Retina (tissue), 1 donor: ENCODE measurements at regions not wholly inside any gene's neighbourhood (a gene's known extent, or its start where the extent isn't known, plus 50 kb on each side); places are given as distances from the start of the nearest gene placed in this dataset.
"Not testable (repeated sequence)": the region's sequence is repeated elsewhere in the genome, so short reads cannot be mapped to it uniquely, and the experiment has no call there.

Experiments
- DNase-seq: peaks from one replicate; pipeline ENCODE4 v3.0.0-alpha.2; 2016

DNA sequence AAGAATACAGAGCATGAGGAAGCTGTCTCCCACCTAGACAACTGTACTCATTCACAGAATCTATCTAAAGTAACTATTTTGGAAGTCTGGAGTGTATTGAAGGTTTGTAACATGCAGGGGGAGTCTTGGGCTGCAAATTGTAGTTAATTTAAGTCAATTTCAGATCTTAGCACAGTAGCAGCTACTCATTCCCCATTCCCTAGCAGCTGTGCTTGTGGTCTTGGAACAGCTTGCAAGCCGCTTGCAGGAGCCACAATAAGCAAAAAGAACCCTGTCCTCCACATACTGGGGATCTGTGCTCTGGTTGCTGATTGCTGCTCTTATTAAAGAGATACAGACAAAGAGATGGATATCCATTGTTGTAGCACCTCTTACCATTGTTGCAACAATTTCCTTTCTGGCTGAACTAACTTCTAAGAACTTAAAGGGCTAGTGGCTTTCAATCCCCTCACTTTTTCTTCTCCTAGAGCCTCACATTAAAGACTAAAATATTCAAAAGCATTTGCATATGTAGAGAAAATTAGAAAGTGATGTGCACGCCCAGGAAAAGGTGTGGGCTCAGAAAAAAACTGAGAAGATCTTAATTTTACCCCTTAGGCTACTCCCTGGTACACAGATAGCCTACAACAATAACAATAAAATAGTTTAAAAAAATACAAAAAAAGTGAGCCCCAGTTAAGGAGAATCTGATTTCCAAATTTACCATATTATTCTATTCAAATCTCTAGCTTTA is 1775.1 kb upstream of the PIK3C3 start:
- DNase-seq = no peak

- no peak for DNase-seq
These were observed 1787.0 kb upstream of the PIK3C3 start for GRCh38 chr18:40168026-40168425.

DNA sequence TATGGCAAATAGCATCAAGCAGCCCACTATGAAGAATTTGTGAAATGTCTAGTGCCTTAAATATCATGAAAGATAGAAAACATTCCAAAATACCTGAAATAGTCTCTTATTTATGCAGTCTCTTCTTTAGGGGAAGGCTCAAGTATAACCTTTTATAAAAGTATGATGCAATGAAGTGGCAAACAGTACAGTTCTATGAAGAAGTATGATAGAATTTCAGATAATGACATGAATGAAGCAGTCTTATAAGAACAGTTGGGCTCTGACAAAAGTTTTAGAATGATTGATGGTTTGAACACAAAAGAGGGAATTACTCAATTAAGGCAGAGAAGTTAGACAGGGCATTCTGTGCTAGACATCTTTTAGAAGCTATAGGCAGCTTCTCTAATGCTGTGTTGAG is 1791.8 kb upstream of the PIK3C3 start:
- DNase-seq = no peak

DNA sequence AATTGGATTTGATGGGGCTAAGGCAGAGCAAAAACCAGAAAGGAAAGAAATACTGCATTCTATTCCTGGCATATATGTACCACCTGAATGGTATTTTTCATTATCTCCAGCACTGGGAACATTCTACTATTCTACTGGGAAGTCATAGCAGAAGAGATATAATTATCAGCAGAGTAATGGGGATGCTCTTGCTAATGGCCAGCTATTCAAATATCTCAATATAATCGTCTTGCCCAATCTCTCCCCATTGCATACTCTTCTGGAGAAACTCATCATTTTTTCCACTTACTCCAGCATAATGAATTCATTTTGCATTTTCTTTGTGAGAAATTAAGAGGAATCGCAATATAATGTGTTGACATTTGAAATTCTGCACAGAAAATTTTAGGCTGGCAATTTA is 1794.7 kb upstream of the PIK3C3 start:
- DNase-seq = no peak

DNA sequence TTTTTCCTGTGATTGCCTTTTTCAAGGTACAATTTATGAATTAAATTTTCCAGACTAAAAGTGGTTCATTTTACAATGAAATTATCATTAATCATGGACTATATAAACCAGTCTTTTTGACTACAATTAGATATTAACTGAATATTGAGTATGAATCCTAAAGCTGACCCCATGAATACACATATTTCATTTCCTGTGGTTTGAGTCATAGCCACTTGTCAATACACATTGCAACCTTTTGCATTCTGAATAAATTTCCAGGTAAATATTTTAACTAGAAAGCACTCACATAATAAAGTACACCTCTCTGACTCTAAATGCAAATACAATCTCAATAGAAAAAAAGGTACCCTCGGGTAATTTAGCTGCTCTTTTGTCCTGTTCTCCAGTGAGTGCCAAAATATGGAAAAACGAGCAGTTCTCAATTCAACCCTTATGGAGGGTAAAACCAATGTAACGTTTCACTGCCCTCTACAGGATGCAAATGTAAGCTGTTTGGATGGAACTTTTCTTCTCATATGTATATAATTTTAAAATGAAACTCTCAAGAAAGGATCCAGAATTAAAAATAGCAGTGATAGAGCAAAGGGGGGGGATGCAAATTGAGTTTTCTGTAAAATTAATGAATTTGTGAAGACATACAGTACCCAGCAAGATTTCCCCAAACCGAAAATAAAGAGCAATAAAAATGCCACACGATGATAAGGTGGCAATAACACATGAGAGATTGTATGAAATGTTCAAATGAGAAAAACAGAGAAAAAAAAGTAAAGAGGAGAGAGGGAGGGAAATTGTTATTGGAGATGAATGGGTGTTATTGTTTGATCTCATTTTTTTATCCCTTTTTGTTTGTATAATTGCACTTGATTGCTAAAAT is 1795.7 kb upstream of the PIK3C3 start:
- DNase-seq = peak; percentile 25

GRCh38 chr18:40157120-40157519 is 1797.9 kb upstream of the PIK3C3 start:
- DNase-seq = no peak

DNA sequence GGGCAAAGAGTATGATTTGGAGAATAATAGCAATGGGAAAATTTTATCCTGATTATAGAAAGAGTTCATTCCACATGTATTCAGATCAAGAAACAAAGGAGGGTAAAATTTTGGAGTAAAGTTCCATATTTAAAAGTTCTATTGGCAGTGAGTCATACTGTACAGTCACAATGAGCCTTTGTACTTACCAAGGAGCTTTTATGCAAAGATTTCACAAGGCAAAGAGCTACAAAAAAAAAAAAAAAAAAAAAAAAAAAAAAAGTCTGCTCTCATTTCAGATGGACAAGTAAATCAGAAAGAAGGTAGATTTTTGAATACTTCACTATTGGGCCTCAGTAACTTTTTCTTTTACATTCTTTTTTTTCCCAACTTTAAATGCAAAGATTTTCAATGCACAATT is 1802.2 kb upstream of the PIK3C3 start:
- no peak for DNase-seq

GRCh38 chr18:40148960-40149359 is 1806.1 kb upstream of the PIK3C3 start:
- DNase-seq = no peak

DNA sequence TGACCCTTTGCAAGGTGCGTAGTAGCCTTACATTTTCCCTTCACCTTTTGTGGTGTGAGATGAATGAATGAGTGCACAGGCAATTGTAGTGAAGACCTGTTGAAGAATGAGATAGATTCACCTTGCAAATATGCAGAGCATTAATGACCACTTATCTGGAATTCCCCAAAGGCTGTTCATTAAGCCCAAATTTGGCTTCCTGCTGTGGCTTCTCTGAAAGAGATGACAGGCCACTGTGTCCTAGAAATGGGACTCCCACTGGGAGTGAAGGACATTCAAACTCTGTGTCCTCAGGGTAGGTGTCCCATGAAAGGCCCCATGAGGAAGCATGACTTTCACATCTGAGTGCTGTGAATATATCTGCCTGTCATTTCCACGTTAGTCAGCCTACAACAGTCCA is 1821.8 kb upstream of the PIK3C3 start:
- DNase-seq = no peak

GRCh38 chr18:40132438-40132837 is 1822.6 kb upstream of the PIK3C3 start:
- not testable (repeated sequence) for DNase-seq

- DNase-seq = no peak
These were observed 1830.9 kb upstream of the PIK3C3 start for GRCh38 chr18:40124107-40124506.

GRCh38 chr18:40120796-40121391 is 1834.1 kb upstream of the PIK3C3 start:
- DNase-seq = no peak

- no peak for DNase-seq
These were observed 1834.7 kb upstream of the PIK3C3 start for GRCh38 chr18:40120356-40120755.

GRCh38 chr18:40119581-40119980 is 1835.5 kb upstream of the PIK3C3 start:
- DNase-seq = not testable (repeated sequence)

- no peak for DNase-seq
These were observed 1844.6 kb upstream of the PIK3C3 start for GRCh38 chr18:40110455-40110854.

- DNase-seq = no peak
These were observed 1845.6 kb upstream of the PIK3C3 start for GRCh38 chr18:40109252-40110049.

DNA sequence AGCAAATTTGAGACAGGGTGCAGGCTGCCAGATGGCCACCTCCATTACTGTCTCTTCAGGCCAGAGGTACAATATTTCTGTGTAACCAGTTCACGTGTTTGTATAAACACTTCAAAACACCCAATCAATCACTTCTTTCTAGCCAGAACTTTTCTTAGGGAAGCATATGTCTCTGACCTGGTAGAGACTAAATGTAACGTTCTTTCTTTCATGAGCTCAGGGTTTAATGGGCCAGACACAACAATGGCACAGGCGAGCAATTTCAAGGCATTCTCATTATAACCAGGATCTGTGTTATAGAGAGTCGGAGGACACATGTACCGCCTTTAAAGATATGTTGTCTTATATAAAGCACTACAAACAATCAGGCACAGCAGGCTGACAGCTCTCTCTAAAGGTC is 1846.4 kb upstream of the PIK3C3 start:
- DNase-seq = no peak

- no peak for DNase-seq
These were observed 1852.1 kb upstream of the PIK3C3 start for GRCh38 chr18:40102903-40103302.

DNA sequence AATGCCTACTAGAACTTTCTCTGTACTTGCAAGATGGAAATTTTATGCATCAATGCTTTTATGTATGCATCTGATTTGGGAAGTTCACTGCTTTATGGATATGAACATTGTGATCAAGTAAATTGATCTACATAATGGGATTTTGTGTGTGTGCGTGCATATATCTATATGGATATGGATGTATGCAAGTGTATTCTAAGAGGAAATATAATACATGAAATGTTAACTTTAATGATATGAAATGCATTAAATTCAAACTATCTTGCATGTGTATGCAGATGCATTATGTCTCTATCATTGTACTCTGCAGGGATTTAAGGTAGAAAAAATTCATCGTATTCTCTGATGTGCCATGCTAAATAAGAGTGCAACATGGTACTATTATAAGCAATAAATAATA is 1855.4 kb upstream of the PIK3C3 start:
- DNase-seq = no peak

DNA sequence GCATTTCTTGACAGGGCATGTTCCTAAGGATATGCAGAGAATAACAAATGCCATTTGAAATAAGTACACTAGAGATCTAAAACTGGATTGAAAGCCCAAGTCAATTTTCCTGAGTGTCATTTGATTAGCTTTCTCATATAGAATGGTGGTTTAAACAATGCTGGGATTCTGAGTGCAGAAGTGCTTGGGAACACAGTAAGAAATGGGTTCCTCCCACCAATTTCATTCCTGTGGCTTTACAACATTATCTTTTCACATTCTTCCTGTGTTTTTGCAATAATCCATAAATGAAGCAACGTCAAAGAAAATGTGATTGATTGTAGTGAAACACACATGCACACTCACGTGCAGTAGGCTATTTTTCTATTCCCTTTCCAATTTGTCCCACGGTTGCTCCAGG is 1858.4 kb upstream of the PIK3C3 start:
- DNase-seq = no peak

GRCh38 chr18:40094441-40094840 is 1860.6 kb upstream of the PIK3C3 start:
- DNase-seq = no peak

DNA sequence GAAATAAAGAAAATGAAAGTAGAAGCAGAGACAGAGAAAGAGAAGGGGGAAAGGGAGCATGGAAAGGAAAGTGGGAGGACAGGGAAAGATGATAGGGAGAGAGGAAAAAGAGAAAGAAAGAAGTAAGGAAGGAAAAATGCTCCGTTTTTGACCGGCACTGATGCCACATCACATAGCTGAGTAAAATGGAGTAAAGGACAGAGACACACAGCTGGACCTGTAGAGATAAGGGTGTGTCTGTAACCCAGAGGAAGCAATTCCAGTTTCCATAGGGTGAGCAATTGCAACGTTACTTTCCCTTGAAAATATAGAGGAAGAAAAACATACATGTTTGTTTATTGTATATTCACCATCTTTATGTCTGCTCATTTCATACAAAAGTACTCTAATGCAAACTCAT is 1866.9 kb upstream of the PIK3C3 start:
- DNase-seq = no peak

DNA sequence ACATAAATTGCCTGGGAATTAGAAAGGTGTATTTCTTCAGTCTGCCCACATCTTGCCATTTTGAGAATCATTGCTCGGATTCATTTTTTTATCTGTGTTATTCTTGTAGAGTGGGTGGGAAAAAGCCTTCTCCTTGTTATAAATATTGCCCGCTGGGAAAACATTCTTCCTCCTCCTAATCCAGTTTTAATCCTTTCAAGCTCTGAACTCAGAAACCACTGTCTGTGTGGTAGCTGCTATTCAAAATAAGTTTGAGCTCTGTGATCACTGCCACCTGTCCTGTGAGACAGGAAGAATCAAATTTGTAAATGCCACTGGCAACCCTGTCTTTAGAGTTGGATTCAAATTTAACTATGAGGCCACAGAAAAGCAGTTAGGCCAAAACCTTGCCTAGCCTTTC is 1875.2 kb upstream of the PIK3C3 start:
- no peak for DNase-seq
